ENCODE measurements at regions not wholly inside any gene's neighbourhood (a gene's known extent, or its start where the extent isn't known, plus 50 kb on each side); places are given as distances from the start of the nearest gene placed in this dataset.

DNA sequence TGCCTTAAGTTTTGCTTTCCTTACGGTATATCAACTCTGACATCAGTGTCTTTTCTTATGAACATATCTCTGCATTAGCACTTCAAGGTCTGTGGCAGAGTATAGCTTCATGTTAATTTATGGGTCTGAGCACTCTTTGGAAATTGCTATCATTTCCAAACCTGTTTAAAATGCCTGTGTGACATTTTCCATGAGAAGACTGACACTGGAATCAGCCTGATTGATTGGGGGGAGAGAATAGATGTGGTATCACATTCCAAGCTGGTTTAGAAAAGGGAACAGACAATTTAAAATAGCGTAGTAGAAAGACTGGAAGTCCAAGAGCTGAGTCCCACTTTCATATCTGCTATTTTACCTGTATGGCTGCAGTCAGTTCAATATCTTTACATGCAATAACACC is 272.1 kb upstream of the CDH10 start:
- TF ChIP-seq, protein P1, sequence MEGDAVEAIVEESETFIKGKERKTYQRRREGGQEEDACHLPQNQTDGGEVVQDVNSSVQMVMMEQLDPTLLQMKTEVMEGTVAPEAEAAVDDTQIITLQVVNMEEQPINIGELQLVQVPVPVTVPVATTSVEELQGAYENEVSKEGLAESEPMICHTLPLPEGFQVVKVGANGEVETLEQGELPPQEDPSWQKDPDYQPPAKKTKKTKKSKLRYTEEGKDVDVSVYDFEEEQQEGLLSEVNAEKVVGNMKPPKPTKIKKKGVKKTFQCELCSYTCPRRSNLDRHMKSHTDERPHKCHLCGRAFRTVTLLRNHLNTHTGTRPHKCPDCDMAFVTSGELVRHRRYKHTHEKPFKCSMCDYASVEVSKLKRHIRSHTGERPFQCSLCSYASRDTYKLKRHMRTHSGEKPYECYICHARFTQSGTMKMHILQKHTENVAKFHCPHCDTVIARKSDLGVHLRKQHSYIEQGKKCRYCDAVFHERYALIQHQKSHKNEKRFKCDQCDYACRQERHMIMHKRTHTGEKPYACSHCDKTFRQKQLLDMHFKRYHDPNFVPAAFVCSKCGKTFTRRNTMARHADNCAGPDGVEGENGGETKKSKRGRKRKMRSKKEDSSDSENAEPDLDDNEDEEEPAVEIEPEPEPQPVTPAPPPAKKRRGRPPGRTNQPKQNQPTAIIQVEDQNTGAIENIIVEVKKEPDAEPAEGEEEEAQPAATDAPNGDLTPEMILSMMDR (IDR thresholded peaks at IDR 0.05; ENCODE audit: insufficient read depth, low read length): no peak
- TF ChIP-seq, protein P2, sequence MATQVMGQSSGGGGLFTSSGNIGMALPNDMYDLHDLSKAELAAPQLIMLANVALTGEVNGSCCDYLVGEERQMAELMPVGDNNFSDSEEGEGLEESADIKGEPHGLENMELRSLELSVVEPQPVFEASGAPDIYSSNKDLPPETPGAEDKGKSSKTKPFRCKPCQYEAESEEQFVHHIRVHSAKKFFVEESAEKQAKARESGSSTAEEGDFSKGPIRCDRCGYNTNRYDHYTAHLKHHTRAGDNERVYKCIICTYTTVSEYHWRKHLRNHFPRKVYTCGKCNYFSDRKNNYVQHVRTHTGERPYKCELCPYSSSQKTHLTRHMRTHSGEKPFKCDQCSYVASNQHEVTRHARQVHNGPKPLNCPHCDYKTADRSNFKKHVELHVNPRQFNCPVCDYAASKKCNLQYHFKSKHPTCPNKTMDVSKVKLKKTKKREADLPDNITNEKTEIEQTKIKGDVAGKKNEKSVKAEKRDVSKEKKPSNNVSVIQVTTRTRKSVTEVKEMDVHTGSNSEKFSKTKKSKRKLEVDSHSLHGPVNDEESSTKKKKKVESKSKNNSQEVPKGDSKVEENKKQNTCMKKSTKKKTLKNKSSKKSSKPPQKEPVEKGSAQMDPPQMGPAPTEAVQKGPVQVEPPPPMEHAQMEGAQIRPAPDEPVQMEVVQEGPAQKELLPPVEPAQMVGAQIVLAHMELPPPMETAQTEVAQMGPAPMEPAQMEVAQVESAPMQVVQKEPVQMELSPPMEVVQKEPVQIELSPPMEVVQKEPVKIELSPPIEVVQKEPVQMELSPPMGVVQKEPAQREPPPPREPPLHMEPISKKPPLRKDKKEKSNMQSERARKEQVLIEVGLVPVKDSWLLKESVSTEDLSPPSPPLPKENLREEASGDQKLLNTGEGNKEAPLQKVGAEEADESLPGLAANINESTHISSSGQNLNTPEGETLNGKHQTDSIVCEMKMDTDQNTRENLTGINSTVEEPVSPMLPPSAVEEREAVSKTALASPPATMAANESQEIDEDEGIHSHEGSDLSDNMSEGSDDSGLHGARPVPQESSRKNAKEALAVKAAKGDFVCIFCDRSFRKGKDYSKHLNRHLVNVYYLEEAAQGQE (IDR thresholded peaks at IDR 0.05; ENCODE audit: insufficient replicate concordance, low read depth): no peak

Measured in HL-60 (cell line).